Lower leg skin (tissue), 3 donors: ENCODE measurements at regions not wholly inside any gene's neighbourhood (a gene's known extent, or its start where the extent isn't known, plus 50 kb on each side); places are given as distances from the start of the nearest gene placed in this dataset.

Experiments used
- CTCF ChIP-seq, 3 donors: fragments of 450-650 bp; IDR thresholded peaks; one replicate each; pipeline ENCODE4 v1.5.1; 2016; ENCODE audit warnings: antibody characterized with exemption in 3 of 3, mild to moderate bottlenecking in 3 of 3, moderate library complexity in 2 of 3
- POLR2A ChIP-seq, 2 donors: fragments of 450-650 bp; IDR thresholded peaks; one replicate each; pipeline ENCODE4 v1.6.1; 2016 to 2017; ENCODE audit warnings: antibody characterized with exemption in 2 of 2, mild to moderate bottlenecking in 1 of 2, moderate library complexity in 1 of 2

GRCh38 chr2:172226244-172227061, 123.8 kb upstream of the DLX2 start:
- TF ChIP-seq CTCF (IDR thresholded peaks at IDR 0.05) = no peak
- TF ChIP-seq POLR2A (IDR thresholded peaks at IDR 0.05) = no peak
